K562 (cell line): ENCODE measurements at regions not wholly inside any gene's neighbourhood (a gene's known extent, or its start where the extent isn't known, plus 50 kb on each side); places are given as distances from the start of the nearest gene placed in this dataset.

ENCODE experiments used
- ATAC-seq: fragments of 200-7000 bp; cut with Tn5 transposase; 3 replicates; pipeline ENCODE4 v1.9.1; 2020; ENCODE audit warnings: moderate library complexity
- BruUV-seq: library from RNA; stranded (reverse); fragments of 400-500 nt; replicated peaks from 2 replicates; lab custom pipeline; 2021; lab: Mats Ljungman, UMichigan
- CTCF ChIA-PET: fragments of 300-600 bp; formaldehyde crosslinking; extraction: SDS; loops from one replicate; lab custom pipeline; 2021; ENCODE audit warnings: low intra/inter-chr PET ratio; lab: Yijun Ruan, JAX
- POLR2A ChIA-PET: fragments of 300-600, 350-650 bp; sonication (Branson Sonifier 250); formaldehyde crosslinking; extraction: SDS; loops from one replicate; lab custom pipeline; 2021; ENCODE audit warnings: antibody characterized with exemption, inconsistent platforms; lab: Yijun Ruan, JAX
- DNase-seq, 4 experiments: peaks; one replicate each; pipeline versions ENCODE4 v3.0.0 to v3.0.0-alpha.2; 2011 to 2018; ENCODE audit warnings: low spot score in 3 of 4, mixed read lengths in 3 of 4; ENCODE audit errors: extremely low read depth in 1 of 4
- FAIRE-seq: peaks from 2 replicates; lab custom pipeline; 2011; peaks lifted over from hg19 to GRCh38; lab: Jason Lieb, UNC
- H2AFZ ChIP-seq: 2 replicates; pipeline ENCODE4 v1.6.0; 2011; ENCODE audit warnings: low read depth, low read length, control low read depth, inconsistent platforms
- H3K27ac ChIP-seq: fragments of 200-600 bp; 3 replicates; pipeline ENCODE4 v1.8.0; 2011; ENCODE audit warnings: low read depth, mild to moderate bottlenecking, control low read depth, inconsistent platforms, low read length, moderate library complexity, mixed read lengths; ENCODE audit errors: extremely low read depth
- H3K27me3 ChIP-seq, 2 experiments: fragments of 300-600 bp in 1 of 2; 2 replicates in 1 of 2; 3 replicates in 1 of 2; pipeline versions ENCODE4 v1.6.0 to v1.8.0; 2011; ENCODE audit warnings: inconsistent platforms in 2 of 2, low read length in 2 of 2, mild to moderate bottlenecking in 1 of 2, mixed read lengths in 1 of 2, moderate library complexity in 1 of 2; ENCODE audit not compliant: control insufficient read depth in 2 of 2, insufficient read depth in 2 of 2
- H3K36me3 ChIP-seq: fragments of 300-600 bp; 3 replicates; pipeline ENCODE4 v1.8.0; 2011; ENCODE audit warnings: mild to moderate bottlenecking, low read length, inconsistent platforms; ENCODE audit not compliant: control insufficient read depth, insufficient read depth
- H3K4me1 ChIP-seq, 2 experiments: fragments of 200-600 bp in 1 of 2; replicated peaks in 1 of 2; 2 replicates in 1 of 2; 3 replicates in 1 of 2; pipeline versions ENCODE4 v1.5.1 to v1.8.0; 2011; ENCODE audit warnings: inconsistent platforms in 2 of 2, low read length in 2 of 2, mild to moderate bottlenecking in 1 of 2, mixed read lengths in 1 of 2, moderate library complexity in 1 of 2; ENCODE audit not compliant: control insufficient read depth in 2 of 2, insufficient read depth in 2 of 2
- H3K4me2 ChIP-seq: 2 replicates; pipeline ENCODE4 v1.6.1; 2011; ENCODE audit warnings: low read length, control low read depth, inconsistent platforms, mixed read lengths; ENCODE audit not compliant: insufficient read depth
- H3K4me3 ChIP-seq: fragments of 200-600 bp; sonication (generic), shearing (Covaris generic); 2 replicates; pipeline ENCODE4 v1.5.1; 2016; ENCODE audit warnings: control low read depth, inconsistent platforms
- H3K79me2 ChIP-seq: fragments of 200-600 bp; 3 replicates; pipeline ENCODE4 v1.8.0; 2011; ENCODE audit warnings: low read length, inconsistent platforms; ENCODE audit not compliant: control insufficient read depth, insufficient read depth
- H3K9ac ChIP-seq, 2 experiments: 2 replicates each; pipeline versions ENCODE4 v1.6.0 to v1.6.1; 2011; ENCODE audit warnings: low read depth in 2 of 2, low read length in 2 of 2, control low read depth in 1 of 2, inconsistent platforms in 1 of 2, mild to moderate bottlenecking in 1 of 2, mixed read lengths in 1 of 2; ENCODE audit not compliant: insufficient read depth in 1 of 2
- H3K9me1 ChIP-seq: one replicate; pipeline ENCODE4 v1.6.0; 2011; ENCODE audit warnings: inconsistent platforms, mild to moderate bottlenecking, low read length, moderate library complexity; ENCODE audit not compliant: control insufficient read depth, insufficient read depth
- H3K9me3 ChIP-seq: replicated peaks from 2 replicates; pipeline ENCODE4 v1.5.1; 2011; ENCODE audit warnings: low read depth, low read length, inconsistent platforms; ENCODE audit not compliant: control insufficient read depth, insufficient read depth
- H4K20me1 ChIP-seq: replicated peaks from 2 replicates; pipeline ENCODE4 v1.6.1; 2011; ENCODE audit warnings: low read length, inconsistent platforms, mixed read lengths; ENCODE audit not compliant: control insufficient read depth, insufficient read depth
- ARID2 ChIP-seq: fragments of 450-650 bp; IDR thresholded peaks from 2 replicates; pipeline ENCODE4 v1.6.1; 2017; ENCODE audit warnings: antibody characterized with exemption, mild to moderate bottlenecking
- ATF1 ChIP-seq, 2 experiments: fragments of 450-650 bp in 1 of 2; IDR thresholded peaks; 2 replicates each; pipeline ENCODE4 v1.6.1; 2016; ENCODE audit warnings: missing compliant biosample characterization in 1 of 2, missing genetic modification characterization in 1 of 2
- BRD4 ChIP-seq: fragments of 200-600 bp; sonication (generic); IDR thresholded peaks from 2 replicates; pipeline ENCODE4 v1.6.1; 2017; ENCODE audit warnings: inconsistent platforms
- CEBPG ChIP-seq, 3 experiments: fragments of 200-800 bp in 1 of 3; sonication (Bioruptor generic) in 1 of 3; sonication (generic) in 1 of 3; formaldehyde crosslinking in 1 of 3; IDR thresholded peaks in 2 of 3; conservative IDR thresholded peaks in 1 of 3; 2 replicates each; pipeline versions ENCODE4 v1.6.1 to v1.8.0; 2016 to 2022; ENCODE audit warnings: missing compliant biosample characterization in 2 of 3, missing genetic modification characterization in 2 of 3, mild to moderate bottlenecking in 1 of 3, missing genetic modification reagents in 1 of 3
- FOS ChIP-seq: IDR thresholded peaks from 3 replicates; pipeline ENCODE4 v1.6.1; 2011; ENCODE audit not compliant: insufficient read length; ENCODE audit errors: extremely low read depth
- GABPA ChIP-seq: fragments of 200-800 bp; sonication (Bioruptor generic); conservative IDR thresholded peaks from 2 replicates; pipeline ENCODE4 v1.6.1; 2016; ENCODE audit warnings: low read depth, missing genetic modification characterization, missing compliant biosample characterization
- GTF2A2 ChIP-seq: IDR thresholded peaks from 2 replicates; pipeline ENCODE4 v1.6.1; 2016; ENCODE audit warnings: mild to moderate bottlenecking, missing genetic modification characterization, missing compliant biosample characterization
- HMBOX1 ChIP-seq: sonication (generic); IDR thresholded peaks from 2 replicates; pipeline ENCODE4 v1.6.1; 2016
- NR2F6 ChIP-seq: fragments of 450-650 bp; formaldehyde crosslinking; IDR thresholded peaks from 2 replicates; pipeline ENCODE4 v1.4.0; 2020; ENCODE audit warnings: mild to moderate bottlenecking
- PHB ChIP-seq: fragments of 250-450 bp; sonication (Bioruptor Pico); IDR thresholded peaks from 2 replicates; pipeline ENCODE4 v1.5.0; 2021
- PHF8 ChIP-seq: fragments of 200-600 bp; sonication (generic); IDR thresholded peaks from 2 replicates; pipeline ENCODE4 v1.6.1; 2012; ENCODE audit warnings: mixed run types, mild to moderate bottlenecking, inconsistent platforms, low read length, moderate library complexity, borderline replicate concordance
- POLR2G ChIP-seq: fragments of 200-400 bp; formaldehyde crosslinking; IDR thresholded peaks from 2 replicates; pipeline ENCODE4 v1.6.1; 2017; ENCODE audit warnings: low read depth, mild to moderate bottlenecking, antibody characterized with exemption, low read length, moderate library complexity
- SAFB ChIP-seq: fragments of 200-400 bp; formaldehyde crosslinking; IDR thresholded peaks from 2 replicates; pipeline ENCODE4 v1.6.1; 2017; ENCODE audit warnings: low read depth, low read length, borderline replicate concordance
- SAFB2 ChIP-seq: fragments of 200-400 bp; formaldehyde crosslinking; IDR thresholded peaks from 2 replicates; pipeline ENCODE4 v1.6.1; 2018; ENCODE audit warnings: borderline replicate concordance, low read length, low read depth, moderate library complexity; ENCODE audit not compliant: severe bottlenecking
- SNAPC5 ChIP-seq: fragments of 250-450 bp; sonication (Bioruptor Pico); IDR thresholded peaks from 2 replicates; pipeline ENCODE4 v1.8.0; 2021; ENCODE audit warnings: moderate library complexity, mild to moderate bottlenecking, inconsistent platforms
- TAF15 ChIP-seq: fragments of 200-400 bp; formaldehyde crosslinking; IDR thresholded peaks from 2 replicates; pipeline ENCODE4 v1.6.1; 2017; ENCODE audit warnings: mild to moderate bottlenecking, low read depth, low read length, moderate library complexity
- XRCC3 ChIP-seq: fragments of 450-650 bp; IDR thresholded peaks from 2 replicates; pipeline ENCODE4 v1.6.1; 2017; ENCODE audit warnings: mild to moderate bottlenecking, moderate library complexity
- ZNF140 ChIP-seq: fragments of 250-450 bp; sonication (Bioruptor Pico); IDR thresholded peaks from 2 replicates; pipeline ENCODE4 v1.8.0; 2021; ENCODE audit warnings: moderate library complexity, mild to moderate bottlenecking, inconsistent platforms
- ZNF785 ChIP-seq: fragments of 250-450 bp; sonication (Bioruptor Pico); IDR thresholded peaks from 2 replicates; pipeline ENCODE4 v1.4.0; 2020; ENCODE audit warnings: mild to moderate bottlenecking
- ZSCAN32 ChIP-seq: fragments of 450-650 bp; formaldehyde crosslinking; IDR thresholded peaks from 2 replicates; pipeline ENCODE4 v1.4.0; 2020; ENCODE audit warnings: mild to moderate bottlenecking, moderate library complexity
- in situ Hi-C: fragments of 300-500 bp; cut with MboI; formaldehyde crosslinking; loops from 4 replicates; pipeline ENCODE4 v1.15.0; 2018; ENCODE audit warnings: inconsistent platforms, mixed read lengths
- intact Hi-C: fragments of 100-400 bp; cut with micrococcal nuclease; formaldehyde crosslinking; loops from 2 replicates; pipeline ENCODE4 v1.14.2; 2022

DNA sequence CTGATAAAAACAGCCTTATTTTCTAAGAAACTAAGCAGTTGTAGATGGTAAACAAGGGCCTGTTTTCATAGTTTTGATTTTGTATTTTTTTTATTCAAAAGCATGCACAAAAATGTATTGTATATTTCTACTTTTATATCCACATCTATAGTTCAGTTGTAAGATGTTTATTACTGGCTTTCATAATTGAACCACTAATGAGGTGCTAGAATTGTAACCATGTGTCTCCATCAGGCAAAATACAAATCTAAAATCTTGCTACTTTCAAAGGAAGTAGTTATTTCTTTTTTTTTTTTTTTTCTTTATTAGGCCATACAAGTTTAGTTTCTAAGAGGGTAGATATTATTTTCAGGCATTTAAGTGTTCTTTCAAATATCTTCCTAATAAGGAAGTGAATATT is 1755.0 kb downstream of the MAT2B start:
- no peaks in the 10 kb centered on the region for H3K79me2 ChIP-seq
- H3K4me1 ChIP-seq = no peaks in the 10 kb centered on the region
- H3K27ac ChIP-seq = no peak overlapping the region
- BruUV-seq = no TSS peak
- in situ Hi-C loops = no loop called here
- no peak for TF ChIP-seq SNAPC5 (CRISPR knock-in tag)
- no peak for TF ChIP-seq ZNF140 (CRISPR knock-in tag)
- no peak for TF ChIP-seq POLR2G
- no peak for TF ChIP-seq XRCC3
- TF ChIP-seq BRD4 = no peak
- no peak for TF ChIP-seq NR2F6
- TF ChIP-seq PHB (CRISPR knock-in tag) = no peak
- no peak for TF ChIP-seq GABPA (tag)
- no peak for TF ChIP-seq SAFB2
- TF ChIP-seq ZSCAN32 = no peak
- no peak for TF ChIP-seq FOS
- TF ChIP-seq ZNF785 = no peak
- TF ChIP-seq HMBOX1 = no peak
- TF ChIP-seq PHF8 = no peak
- no peak for TF ChIP-seq GTF2A2
- TF ChIP-seq ATF1 (CRISPR knock-in tag; IDR thresholded peaks at IDR 0.05) = no peak
- TF ChIP-seq ATF1 (tag; IDR thresholded peaks at IDR 0.05) = no peak
- no peak for TF ChIP-seq CEBPG (CRISPR knock-in tag; IDR thresholded peaks at IDR 0.05)
- TF ChIP-seq CEBPG (tag; conservative IDR thresholded peaks at IDR 0.05 in 1 of 2, IDR thresholded peaks at IDR 0.05 in 1 of 2) = no peak
- TF ChIP-seq ARID2 = no peak
- no peak for TF ChIP-seq TAF15
- TF ChIP-seq SAFB = no peak
- H2AFZ ChIP-seq = no peak overlapping the region
- no peak overlapping the region for H3K4me3 ChIP-seq
- ATAC-seq (no peak), DNase-seq (no peak), FAIRE-seq (no peak)
- no peaks in the 10 kb centered on the region for H4K20me1 ChIP-seq
- no peaks in the 10 kb centered on the region for H3K27me3 ChIP-seq
- intact Hi-C loops = no loop called here
- POLR2A ChIA-PET = no interaction called here
- CTCF ChIA-PET = no interaction called here
- no peaks in the 10 kb centered on the region for H3K9me1 ChIP-seq
- H3K9me3 ChIP-seq = no peaks in the 10 kb centered on the region
- H3K9ac ChIP-seq = no peak overlapping the region
- no peak overlapping the region for H3K4me2 ChIP-seq
- no peaks in the 10 kb centered on the region for H3K36me3 ChIP-seq
